ENCODE measurements at regions not wholly inside any gene's neighbourhood (a gene's known extent, or its start where the extent isn't known, plus 50 kb on each side); places are given as distances from the start of the nearest gene placed in this dataset.
"Not testable (repeated sequence)": the region's sequence is repeated elsewhere in the genome, so short reads cannot be mapped to it uniquely, and the experiment has no call there.

DNA sequence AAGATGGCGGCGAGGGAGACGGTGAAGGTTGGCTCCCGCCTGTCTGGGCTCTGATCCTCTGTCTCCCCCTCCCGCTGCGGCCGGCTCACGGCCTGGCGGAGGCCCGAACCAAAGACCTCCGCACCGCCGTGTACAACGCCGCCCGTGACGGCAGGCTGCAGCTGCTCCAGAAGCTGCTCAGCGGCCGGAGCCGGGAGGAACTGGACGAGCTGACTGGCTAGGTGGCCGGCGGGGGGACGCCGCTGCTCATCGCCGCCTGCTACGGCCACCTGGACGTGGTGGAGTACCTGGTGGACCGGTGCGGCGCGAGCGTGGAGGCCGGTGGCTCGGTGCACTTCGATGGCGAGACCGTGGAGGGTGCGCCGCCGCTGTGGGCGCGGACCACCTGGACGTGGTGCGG lies 516.5 kb downstream of the TUBA3C start:
- 80% methylated on average over 2 of the region's 46 CpGs; no CpG with 5 or more reads in 1 of the 2 experiments for WGBS, 2 experiments (ENCODE audit: extremely low coverage in 2 of 2, insufficient read length in 1 of 2)
- H3K18ac ChIP-seq (ENCODE audit: low read depth, low read length); H3K4ac ChIP-seq (ENCODE audit: low read depth, low read length); in situ Hi-C loops (cut with MboI; ENCODE audit: low sequenced_read_pairs); BruUV-seq (replicated peaks); H3K27ac ChIP-seq (ENCODE audit: insufficient read depth, low read length); H3K4me3 ChIP-seq (ENCODE audit: insufficient read depth, low read depth, low read length); CTCF ChIA-PET; intact Hi-C loops (cut with micrococcal nuclease); H3K14ac ChIP-seq (replicated peaks; ENCODE audit: low read depth, low read length); H3K23ac ChIP-seq (ENCODE audit: low read depth, low read length); H3K9me3 ChIP-seq (ENCODE audit: control insufficient read depth, insufficient read depth, low read length); H3K36me3 ChIP-seq (ENCODE audit: control insufficient read depth, insufficient read depth, low read length); dilution Hi-C loops (cut with HindIII; ENCODE audit: low sequenced_read_pairs, unreplicated experiment); POLR2A ChIA-PET (ENCODE audit: unreplicated experiment); H2AK5ac ChIP-seq (ENCODE audit: low read depth, low read length); H3K4me1 ChIP-seq (ENCODE audit: control insufficient read depth, insufficient read depth, low read length); H2BK120ac ChIP-seq (ENCODE audit: low read depth, low read length); H2BK5ac ChIP-seq (ENCODE audit: low read depth, low read length, poor library complexity, severe bottlenecking); H3K27me3 ChIP-seq (ENCODE audit: control insufficient read depth, insufficient read depth, low read length); H4K20me1 ChIP-seq (ENCODE audit: insufficient read depth, low read length); H2BK20ac ChIP-seq (ENCODE audit: low read depth, low read length); H3K56ac ChIP-seq (ENCODE audit: extremely low read depth, insufficient read depth, low read length); ATAC-seq (ENCODE audit: low read depth); H4K8ac ChIP-seq (ENCODE audit: low read depth in 2 of 2, low read length in 2 of 2); H3K79me1 ChIP-seq (ENCODE audit: low read depth in 1 of 2, low read length in 2 of 2); H3K9me1 ChIP-seq (ENCODE audit: insufficient read depth, low read length); H4K91ac ChIP-seq (ENCODE audit: insufficient read depth, low read depth, low read length); H4K5ac ChIP-seq (ENCODE audit: low read depth, low read length); H3K9ac ChIP-seq (ENCODE audit: low read depth, low read length); H2BK15ac ChIP-seq (ENCODE audit: low read depth, low read length); H2AFZ ChIP-seq (replicated peaks; ENCODE audit: low read length, poor library complexity); DNase-seq; H2AK9ac ChIP-seq (replicated peaks; ENCODE audit: low read depth, low read length, poor library complexity); H3K4me2 ChIP-seq (ENCODE audit: low read depth, low read length): not testable (repeated sequence)

DNA sequence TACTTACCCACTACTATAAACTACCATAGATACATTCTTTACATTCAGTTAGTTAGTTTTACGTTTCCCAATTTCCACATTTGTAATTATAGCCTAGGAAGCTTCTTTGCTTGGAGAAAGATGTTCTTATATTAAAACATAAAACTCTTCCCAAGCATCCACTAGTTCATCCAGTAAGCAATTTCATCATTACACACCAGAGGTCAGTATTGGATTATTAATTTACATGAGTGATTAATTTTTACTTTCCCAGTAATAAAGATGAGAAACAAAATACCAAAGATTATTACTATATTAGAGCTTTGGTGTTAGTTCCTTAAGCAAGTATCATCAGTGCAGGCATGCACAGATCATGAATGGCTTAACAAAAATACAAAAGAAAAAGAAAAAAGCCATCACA lies 518.4 kb downstream of the TUBA3C start:
- H4K8ac ChIP-seq (ENCODE audit: low read depth in 2 of 2, low read length in 2 of 2); H3K36me3 ChIP-seq (ENCODE audit: control insufficient read depth, insufficient read depth, low read length); H2AK5ac ChIP-seq (ENCODE audit: low read depth, low read length); H4K91ac ChIP-seq (ENCODE audit: insufficient read depth, low read depth, low read length); H3K14ac ChIP-seq (replicated peaks; ENCODE audit: low read depth, low read length); in situ Hi-C loops (cut with MboI; ENCODE audit: low sequenced_read_pairs); POLR2A ChIA-PET (ENCODE audit: unreplicated experiment); H3K4me3 ChIP-seq (ENCODE audit: insufficient read depth, low read depth, low read length); H2BK120ac ChIP-seq (ENCODE audit: low read depth, low read length); H3K9me1 ChIP-seq (ENCODE audit: insufficient read depth, low read length); H3K79me1 ChIP-seq (ENCODE audit: low read depth in 1 of 2, low read length in 2 of 2); H4K5ac ChIP-seq (ENCODE audit: low read depth, low read length); H3K18ac ChIP-seq (ENCODE audit: low read depth, low read length); H2BK5ac ChIP-seq (ENCODE audit: low read depth, low read length, poor library complexity, severe bottlenecking); H2AFZ ChIP-seq (replicated peaks; ENCODE audit: low read length, poor library complexity); H3K4ac ChIP-seq (ENCODE audit: low read depth, low read length); H2AK9ac ChIP-seq (replicated peaks; ENCODE audit: low read depth, low read length, poor library complexity); H3K9me3 ChIP-seq (ENCODE audit: control insufficient read depth, insufficient read depth, low read length); ATAC-seq (ENCODE audit: low read depth); CTCF ChIA-PET; H3K9ac ChIP-seq (ENCODE audit: low read depth, low read length); H4K20me1 ChIP-seq (ENCODE audit: insufficient read depth, low read length); H3K27ac ChIP-seq (ENCODE audit: insufficient read depth, low read length); DNase-seq; H3K56ac ChIP-seq (ENCODE audit: extremely low read depth, insufficient read depth, low read length); H3K23ac ChIP-seq (ENCODE audit: low read depth, low read length); BruUV-seq (replicated peaks); H2BK20ac ChIP-seq (ENCODE audit: low read depth, low read length); dilution Hi-C loops (cut with HindIII; ENCODE audit: low sequenced_read_pairs, unreplicated experiment); intact Hi-C loops (cut with micrococcal nuclease); H3K4me1 ChIP-seq (ENCODE audit: control insufficient read depth, insufficient read depth, low read length); H3K27me3 ChIP-seq (ENCODE audit: control insufficient read depth, insufficient read depth, low read length); H2BK15ac ChIP-seq (ENCODE audit: low read depth, low read length); H3K4me2 ChIP-seq (ENCODE audit: low read depth, low read length): not testable (repeated sequence)
- no CpG with 5 or more reads among the region's 1 CpG for WGBS, 2 experiments (ENCODE audit: extremely low coverage in 2 of 2, insufficient read length in 1 of 2)
